Breast epithelium (tissue), 4 donors: ENCODE measurements at regions not wholly inside any gene's neighbourhood (a gene's known extent, or its start where the extent isn't known, plus 50 kb on each side); places are given as distances from the start of the nearest gene placed in this dataset.

ENCODE experiments used
- DNase-seq, 2 donors: peaks; one replicate each; pipeline ENCODE4 v3.0.0-alpha.2; 2019; ENCODE audit warnings: low spot score in 2 of 2
- H3K27ac ChIP-seq, 2 donors: fragments of 200-600 bp; sonication (generic) in 1 of 2; one replicate each; pipeline ENCODE4 v1.5.1; 2016 to 2019; ENCODE audit warnings: mild to moderate bottlenecking in 1 of 2
- H3K27me3 ChIP-seq, 2 donors: fragments of 200-600 bp; sonication (generic) in 1 of 2; one replicate each; pipeline versions ENCODE4 v1.5.1 to v1.6.0; 2017 to 2019; ENCODE audit warnings: control low read depth in 1 of 2, mild to moderate bottlenecking in 1 of 2
- H3K36me3 ChIP-seq: fragments of 200-600 bp; one replicate; pipeline ENCODE4 v1.5.1; 2019
- H3K4me1 ChIP-seq, 2 donors: fragments of 200-600 bp; sonication (generic); one replicate each; pipeline ENCODE4 v1.5.1; 2016 to 2019; ENCODE audit warnings: control low read depth in 1 of 2
- H3K4me3 ChIP-seq, 3 donors: fragments of 200-600 bp; sonication (generic); 1 replicate in 2 of 3; 2 replicates in 1 of 3; pipeline ENCODE4 v1.5.1; 2016 to 2019; ENCODE audit warnings: mild to moderate bottlenecking in 3 of 3, moderate library complexity in 2 of 3
- H3K9me3 ChIP-seq, 2 donors: fragments of 200-600 bp; sonication (generic) in 1 of 2; one replicate each; pipeline ENCODE4 v1.5.1; 2016 to 2019; ENCODE audit warnings: control low read depth in 1 of 2
- POLR2A ChIP-seq: fragments of 450-650 bp; IDR thresholded peaks from one replicate; pipeline ENCODE4 v1.6.1; 2016; ENCODE audit warnings: antibody characterized with exemption, mild to moderate bottlenecking, moderate library complexity
- POLR2AphosphoS5 ChIP-seq, 3 donors: sonication (generic); formaldehyde crosslinking; IDR thresholded peaks; one replicate each; pipeline ENCODE4 v1.6.1; 2017; ENCODE audit warnings: antibody characterized with exemption in 3 of 3
- intact Hi-C: fragments of 100-400 bp; cut with DNase I; formaldehyde crosslinking; loops from one replicate; pipeline ENCODE4 v1.15.1; 2023; ENCODE audit warnings: low total_unique reads
- TF ChIP-seq, protein P1 (sequence below), 3 donors: fragments of 450-650 bp; IDR thresholded peaks; one replicate each; pipeline ENCODE4 v1.5.1; 2016 to 2017; ENCODE audit warnings: antibody characterized with exemption in 3 of 3, mild to moderate bottlenecking in 3 of 3, moderate library complexity in 3 of 3

DNA sequence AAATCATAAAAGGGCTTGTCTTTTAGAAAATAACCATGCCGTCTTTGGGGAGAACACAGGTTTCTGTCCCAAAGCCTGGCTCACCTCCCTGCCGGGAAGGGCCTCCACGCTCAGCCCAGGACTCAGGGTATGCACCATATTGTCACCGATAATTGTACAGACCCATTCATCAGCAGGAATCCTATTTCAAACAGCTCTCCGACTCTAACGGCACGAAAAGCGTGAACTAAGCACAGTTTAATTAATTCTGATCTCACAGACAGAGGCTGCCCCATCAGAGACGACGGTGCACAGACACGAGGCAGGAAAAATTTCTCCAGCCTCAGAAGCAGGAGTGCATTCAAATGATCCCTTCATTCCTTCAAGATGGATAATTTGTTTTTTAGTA, 276.2 kb downstream of the MYCN start:
- no peak for TF ChIP-seq POLR2A
- no peak for TF ChIP-seq POLR2AphosphoS5 (IDR thresholded peaks at IDR 0.05)
- TF ChIP-seq, protein P1, sequence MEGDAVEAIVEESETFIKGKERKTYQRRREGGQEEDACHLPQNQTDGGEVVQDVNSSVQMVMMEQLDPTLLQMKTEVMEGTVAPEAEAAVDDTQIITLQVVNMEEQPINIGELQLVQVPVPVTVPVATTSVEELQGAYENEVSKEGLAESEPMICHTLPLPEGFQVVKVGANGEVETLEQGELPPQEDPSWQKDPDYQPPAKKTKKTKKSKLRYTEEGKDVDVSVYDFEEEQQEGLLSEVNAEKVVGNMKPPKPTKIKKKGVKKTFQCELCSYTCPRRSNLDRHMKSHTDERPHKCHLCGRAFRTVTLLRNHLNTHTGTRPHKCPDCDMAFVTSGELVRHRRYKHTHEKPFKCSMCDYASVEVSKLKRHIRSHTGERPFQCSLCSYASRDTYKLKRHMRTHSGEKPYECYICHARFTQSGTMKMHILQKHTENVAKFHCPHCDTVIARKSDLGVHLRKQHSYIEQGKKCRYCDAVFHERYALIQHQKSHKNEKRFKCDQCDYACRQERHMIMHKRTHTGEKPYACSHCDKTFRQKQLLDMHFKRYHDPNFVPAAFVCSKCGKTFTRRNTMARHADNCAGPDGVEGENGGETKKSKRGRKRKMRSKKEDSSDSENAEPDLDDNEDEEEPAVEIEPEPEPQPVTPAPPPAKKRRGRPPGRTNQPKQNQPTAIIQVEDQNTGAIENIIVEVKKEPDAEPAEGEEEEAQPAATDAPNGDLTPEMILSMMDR (IDR thresholded peaks at IDR 0.05): no peak
- H3K9me3 ChIP-seq: no peaks in the 10 kb centered on the region
- H3K27ac ChIP-seq: no peak overlapping the region
- no peaks in the 10 kb centered on the region for H3K36me3 ChIP-seq
- no peak for DNase-seq
- no peak overlapping the region for H3K4me3 ChIP-seq
- H3K27me3 ChIP-seq: no peaks in the 10 kb centered on the region
- no peaks in the 10 kb centered on the region for H3K4me1 ChIP-seq
- intact Hi-C loops: loop anchor here (2.0 kb wide), 1 partner anchor 38 kb away; no protein-coding TSS in a partner anchor

DNA sequence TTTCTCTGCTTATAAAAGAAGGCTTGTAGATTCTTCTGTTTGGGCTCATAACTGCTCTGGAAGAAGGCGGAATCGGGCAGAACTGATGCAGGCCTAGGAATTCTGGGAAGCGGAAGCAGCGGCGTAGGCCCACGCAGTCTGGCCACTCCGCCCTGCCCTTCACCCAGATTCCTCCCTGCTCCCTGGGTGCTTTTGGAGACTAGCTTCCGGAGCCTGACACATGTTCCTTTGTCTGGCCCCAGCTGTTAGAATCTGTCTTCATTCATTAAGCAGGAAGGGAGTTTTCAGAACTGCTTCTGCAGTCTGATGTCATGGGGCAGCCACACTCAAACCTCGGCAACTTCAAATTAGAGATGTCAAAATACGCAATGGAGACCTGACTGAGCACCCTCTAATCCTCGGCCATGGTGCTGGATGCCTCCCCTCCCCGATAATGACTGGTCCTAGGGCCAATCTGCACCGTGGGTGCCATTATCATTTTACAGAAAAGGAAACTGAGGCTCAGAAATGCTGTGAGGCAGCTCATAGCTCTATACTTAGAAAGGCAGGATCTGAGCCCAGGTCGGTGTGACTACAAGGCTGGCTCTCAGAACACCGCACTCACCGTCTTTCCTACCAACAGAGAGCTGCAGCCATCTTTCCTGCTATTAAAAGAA, 275.7 kb downstream of the MYCN start:
- TF ChIP-seq, protein P1 (IDR thresholded peaks at IDR 0.05): no peak
- TF ChIP-seq POLR2AphosphoS5 (IDR thresholded peaks at IDR 0.05) (no peak), POLR2A (no peak)
- intact Hi-C loops: loop anchor here (2.0 kb wide), 1 partner anchor 37 kb away; no protein-coding TSS in a partner anchor
- Histone ChIP-seq H3K36me3 (no peaks in the 10 kb centered on the region), H3K4me3 (no peak overlapping the region), H3K4me1 (no peaks in the 10 kb centered on the region), H3K27me3 (no peaks in the 10 kb centered on the region), H3K9me3 (no peaks in the 10 kb centered on the region), H3K27ac (no peak overlapping the region)
- no peak for DNase-seq

DNA sequence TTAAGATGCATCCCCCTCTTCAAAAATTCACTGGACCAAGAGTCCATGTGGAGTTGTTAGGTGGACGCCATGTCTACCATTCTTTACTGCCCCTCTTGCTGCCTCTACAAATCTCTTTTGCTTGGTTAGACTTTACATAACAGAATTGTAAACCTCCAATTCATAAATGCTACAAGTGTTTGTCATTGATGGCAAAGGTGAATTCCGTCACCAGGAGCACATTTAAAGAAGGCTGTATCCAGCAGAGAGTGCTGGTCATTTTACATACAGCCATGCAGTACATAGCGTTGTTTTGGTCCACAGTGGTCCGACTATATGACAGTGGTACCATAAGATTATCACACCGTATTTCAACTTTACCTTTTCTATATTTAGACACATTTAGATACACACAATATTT, 274.5 kb downstream of the MYCN start:
- intact Hi-C loops: no loop called here
- Histone ChIP-seq H3K4me1 (no peaks in the 10 kb centered on the region), H3K36me3 (no peaks in the 10 kb centered on the region), H3K4me3 (no peak overlapping the region), H3K9me3 (no peaks in the 10 kb centered on the region), H3K27me3 (no peaks in the 10 kb centered on the region), H3K27ac (no peak overlapping the region)
- TF ChIP-seq POLR2A (no peak), POLR2AphosphoS5 (IDR thresholded peaks at IDR 0.05) (no peak)
- TF ChIP-seq, protein P1 (IDR thresholded peaks at IDR 0.05): no peak
- DNase-seq: no peak

DNA sequence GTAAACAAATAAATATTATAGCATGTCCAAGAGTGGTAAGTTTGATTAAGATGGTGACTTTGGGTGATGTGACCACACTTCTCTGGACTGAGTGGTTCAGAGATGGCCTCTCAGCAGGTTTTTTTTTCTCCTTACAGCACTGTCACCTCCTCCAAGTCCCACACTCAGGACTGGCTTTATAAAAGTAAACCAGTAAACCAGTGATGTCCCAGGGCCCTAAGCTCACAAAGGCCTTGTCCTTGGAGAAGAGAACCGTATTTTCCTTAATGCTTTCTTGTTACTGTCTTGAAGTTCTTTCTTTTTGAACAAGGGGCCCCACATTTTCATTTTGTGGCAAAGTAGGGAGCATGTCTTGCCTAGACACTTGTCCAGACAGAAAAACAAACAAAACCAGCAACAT, 274.0 kb downstream of the MYCN start:
- no peak for DNase-seq
- Histone ChIP-seq H3K36me3 (no peaks in the 10 kb centered on the region), H3K27ac (no peak overlapping the region), H3K9me3 (no peaks in the 10 kb centered on the region), H3K4me3 (no peak overlapping the region), H3K27me3 (no peaks in the 10 kb centered on the region), H3K4me1 (no peaks in the 10 kb centered on the region)
- intact Hi-C loops: no loop called here
- no peak for TF ChIP-seq POLR2AphosphoS5 (IDR thresholded peaks at IDR 0.05)
- TF ChIP-seq, protein P1 (IDR thresholded peaks at IDR 0.05): no peak
- TF ChIP-seq POLR2A: no peak

DNA sequence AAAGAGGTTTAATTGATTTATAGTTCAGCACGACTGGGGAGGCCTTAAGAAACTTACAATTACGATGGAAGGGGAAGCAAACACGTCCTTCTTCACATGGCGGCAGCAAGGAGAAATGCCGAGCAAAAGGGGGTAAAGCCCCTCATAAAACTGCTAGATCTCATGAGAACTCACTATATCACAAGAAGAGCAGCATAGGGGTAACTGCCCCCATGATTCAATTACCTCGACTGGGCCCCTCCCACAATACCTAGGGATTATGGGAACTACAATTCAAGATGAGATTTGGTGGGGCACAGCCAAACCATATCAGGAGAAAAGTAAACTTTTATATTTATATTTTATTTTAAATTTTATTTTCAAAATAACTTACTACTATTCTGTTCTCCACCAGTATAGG, 272.0 kb downstream of the MYCN start:
- Histone ChIP-seq H3K27ac (no peak overlapping the region), H3K27me3 (no peaks in the 10 kb centered on the region), H3K9me3 (no peaks in the 10 kb centered on the region), H3K36me3 (no peaks in the 10 kb centered on the region), H3K4me1 (no peaks in the 10 kb centered on the region), H3K4me3 (no peak overlapping the region)
- intact Hi-C loops: no loop called here
- no peak for DNase-seq
- TF ChIP-seq POLR2AphosphoS5 (IDR thresholded peaks at IDR 0.05) (no peak), POLR2A (no peak)
- TF ChIP-seq, protein P1 (IDR thresholded peaks at IDR 0.05): no peak
